ENCODE measurements at regions not wholly inside any gene's neighbourhood (a gene's known extent, or its start where the extent isn't known, plus 50 kb on each side); places are given as distances from the start of the nearest gene placed in this dataset.

- FAIRE-seq (no peak), DNase-seq (ENCODE audit: low read depth, low spot score) (no peak)
- no peaks in the 10 kb centered on the region for H3K9me1 ChIP-seq (replicated peaks; ENCODE audit: control insufficient read depth, extremely low read depth, insufficient read depth, low read length)
- no peaks in the 10 kb centered on the region for H3K36me3 ChIP-seq (ENCODE audit: control insufficient read depth in 2 of 2, extremely low read depth in 1 of 2, insufficient read depth in 2 of 2, low read length in 2 of 2)
- dilution Hi-C loops (cut with MboI; ENCODE audit: extremely low pct_ligation_motif_present, low sequenced_read_pairs) (no loop called here), intact Hi-C loops (cut with micrococcal nuclease) (loop anchor here (10.0 kb wide), 1 partner anchor 199 kb away; no protein-coding TSS in a partner anchor)
- H3K9ac ChIP-seq (replicated peaks; ENCODE audit: extremely low read depth, insufficient read depth, low read length), result no peak overlapping the region
- no peaks in the 10 kb centered on the region for H4K20me1 ChIP-seq (replicated peaks; ENCODE audit: control insufficient read depth, extremely low read depth, insufficient read depth, low read length)
- ChIA-PET CTCF (interaction anchor here (1.1 kb wide), 1 partner anchor 613 kb away, joined by 3 read pairs; no protein-coding TSS in a partner anchor), POLR2A (no interaction called here)
- TF ChIP-seq POLR2AphosphoS5 (IDR thresholded peaks at IDR 0.05; ENCODE audit: insufficient read depth, low read depth, low read length) (no peak), EZH2 (IDR thresholded peaks at IDR 0.05; ENCODE audit: borderline replicate concordance, low read depth, low read length, severe bottlenecking) (no peak), MYC (IDR thresholded peaks at IDR 0.05; ENCODE audit: low read depth, low read length) (no peak), GATA2 (IDR thresholded peaks at IDR 0.05; ENCODE audit: insufficient read depth, insufficient read length, low read depth, low read length) (no peak), POLR2A (IDR thresholded peaks at IDR 0.05; ENCODE audit: low read depth, low read length) (no peak), JUN (IDR thresholded peaks at IDR 0.05; ENCODE audit: borderline replicate concordance, insufficient read depth, insufficient read length, low read depth) (no peak), FOS (IDR thresholded peaks at IDR 0.05; ENCODE audit: borderline replicate concordance, insufficient read depth, low read length) (no peak)
- TF ChIP-seq, protein P1, sequence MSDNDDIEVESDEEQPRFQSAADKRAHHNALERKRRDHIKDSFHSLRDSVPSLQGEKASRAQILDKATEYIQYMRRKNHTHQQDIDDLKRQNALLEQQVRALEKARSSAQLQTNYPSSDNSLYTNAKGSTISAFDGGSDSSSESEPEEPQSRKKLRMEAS (IDR thresholded peaks at IDR 0.05; ENCODE audit: insufficient read depth, insufficient read length), result no peak
- TF ChIP-seq, protein P2, sequence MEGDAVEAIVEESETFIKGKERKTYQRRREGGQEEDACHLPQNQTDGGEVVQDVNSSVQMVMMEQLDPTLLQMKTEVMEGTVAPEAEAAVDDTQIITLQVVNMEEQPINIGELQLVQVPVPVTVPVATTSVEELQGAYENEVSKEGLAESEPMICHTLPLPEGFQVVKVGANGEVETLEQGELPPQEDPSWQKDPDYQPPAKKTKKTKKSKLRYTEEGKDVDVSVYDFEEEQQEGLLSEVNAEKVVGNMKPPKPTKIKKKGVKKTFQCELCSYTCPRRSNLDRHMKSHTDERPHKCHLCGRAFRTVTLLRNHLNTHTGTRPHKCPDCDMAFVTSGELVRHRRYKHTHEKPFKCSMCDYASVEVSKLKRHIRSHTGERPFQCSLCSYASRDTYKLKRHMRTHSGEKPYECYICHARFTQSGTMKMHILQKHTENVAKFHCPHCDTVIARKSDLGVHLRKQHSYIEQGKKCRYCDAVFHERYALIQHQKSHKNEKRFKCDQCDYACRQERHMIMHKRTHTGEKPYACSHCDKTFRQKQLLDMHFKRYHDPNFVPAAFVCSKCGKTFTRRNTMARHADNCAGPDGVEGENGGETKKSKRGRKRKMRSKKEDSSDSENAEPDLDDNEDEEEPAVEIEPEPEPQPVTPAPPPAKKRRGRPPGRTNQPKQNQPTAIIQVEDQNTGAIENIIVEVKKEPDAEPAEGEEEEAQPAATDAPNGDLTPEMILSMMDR (IDR thresholded peaks at IDR 0.05; ENCODE audit: extremely low read depth in 1 of 2, insufficient read depth in 1 of 2, low read depth in 1 of 2, low read length in 2 of 2), result no peak
- no peaks in the 10 kb centered on the region for H3K27me3 ChIP-seq (ENCODE audit: control insufficient read depth in 2 of 2, insufficient read depth in 2 of 2, low read length in 2 of 2)
- H3K27ac ChIP-seq (ENCODE audit: insufficient read depth, low read depth, low read length), result no peak overlapping the region
- no peak overlapping the region for H3K4me3 ChIP-seq (replicated peaks in 1 of 3; ENCODE audit: insufficient read depth in 1 of 3, low read depth in 1 of 3, low read length in 3 of 3)
- no peak overlapping the region for H2AFZ ChIP-seq (ENCODE audit: low read depth, low read length)
- no peaks in the 10 kb centered on the region for H3K79me2 ChIP-seq (ENCODE audit: control insufficient read depth, insufficient read depth, low read length)
- H3K4me2 ChIP-seq (ENCODE audit: insufficient read depth, low read length), result no peak overlapping the region
- H3K4me1 ChIP-seq (ENCODE audit: control insufficient read depth, extremely low read depth, insufficient read depth, low read length), result no peaks in the 10 kb centered on the region
- BruUV-seq (replicated peaks), result no TSS peak
- H3K9me3 ChIP-seq (replicated peaks; ENCODE audit: control insufficient read depth, insufficient read depth, low read length), result no peaks in the 10 kb centered on the region
These were observed 204.5 kb downstream of the SIPA1L2 start for GRCh38 chr1:232425421-232425820.

Data from endothelial cell of umbilical vein (primary cell).